Neural cell (in vitro differentiated cells): ENCODE measurements at regions not wholly inside any gene's neighbourhood (a gene's known extent, or its start where the extent isn't known, plus 50 kb on each side); places are given as distances from the start of the nearest gene placed in this dataset.

ENCODE experiments used
- H2AFZ ChIP-seq: fragments of 200-600, 300-800 bp; sonication (generic), shearing (Covaris generic); 2 replicates; pipeline ENCODE4 v1.6.0; 2014; ENCODE audit warnings: low read depth, mild to moderate bottlenecking, antibody characterized with exemption, low read length, moderate library complexity
- H3F3A ChIP-seq: fragments of 200-600 bp; shearing (Covaris generic); 2 replicates; pipeline ENCODE4 v1.6.1; 2016; ENCODE audit warnings: mild to moderate bottlenecking, moderate library complexity, mixed read lengths, antibody characterized with exemption, low read length; ENCODE audit not compliant: insufficient read depth, poor library complexity, severe bottlenecking
- H3K27ac ChIP-seq: fragments of 200-600, 300-800 bp; sonication (generic), shearing (Covaris generic); 2 replicates; pipeline ENCODE4 v1.5.1; 2014; ENCODE audit warnings: mild to moderate bottlenecking, low read length, moderate library complexity
- H3K27me3 ChIP-seq: fragments of 300-800, 200-600 bp; sonication (generic), shearing (Covaris generic); 2 replicates; pipeline ENCODE4 v1.6.0; 2014; ENCODE audit warnings: mild to moderate bottlenecking, low read depth, low read length, moderate library complexity; ENCODE audit not compliant: insufficient read depth
- H3K36me3 ChIP-seq: fragments of 300-800, 200-600 bp; sonication (generic), shearing (Covaris generic); 2 replicates; pipeline ENCODE4 v1.5.1; 2014; ENCODE audit warnings: mild to moderate bottlenecking, antibody characterized with exemption, low read length, moderate library complexity; ENCODE audit not compliant: insufficient read depth
- H3K4me2 ChIP-seq: fragments of 300-800, 200-600 bp; sonication (generic), shearing (Covaris generic); 2 replicates; pipeline ENCODE4 v1.6.0; 2014; ENCODE audit warnings: mild to moderate bottlenecking, low read length
- H3K4me3 ChIP-seq: fragments of 300-800, 200-600 bp; sonication (generic), shearing (Covaris generic); 2 replicates; pipeline ENCODE4 v1.5.1; 2014; ENCODE audit warnings: mild to moderate bottlenecking, low read length, moderate library complexity
- H3K79me2 ChIP-seq: fragments of 200-600 bp; shearing (Covaris generic); replicated peaks from 2 replicates; pipeline ENCODE4 v1.6.0; 2014; ENCODE audit warnings: mild to moderate bottlenecking, low read length, moderate library complexity; ENCODE audit not compliant: insufficient read depth
- H3K9ac ChIP-seq: fragments of 300-800, 200-600 bp; sonication (generic), shearing (Covaris generic); 2 replicates; pipeline ENCODE4 v1.6.1; 2016; ENCODE audit warnings: mild to moderate bottlenecking, low read length, mixed read lengths
- H3K9me2 ChIP-seq: fragments of 200-600 bp; shearing (Covaris generic); 2 replicates; pipeline ENCODE4 v1.6.1; 2016; ENCODE audit warnings: mild to moderate bottlenecking, low read length, mixed read lengths; ENCODE audit not compliant: insufficient read depth
- H3K9me3 ChIP-seq: fragments of 200-600, 300-800 bp; sonication (generic), shearing (Covaris generic); 2 replicates; pipeline ENCODE4 v1.6.1; 2016; ENCODE audit warnings: mild to moderate bottlenecking, mixed run types, low read length, moderate library complexity, mixed read lengths
- H4K20me1 ChIP-seq: fragments of 200-600 bp; shearing (Covaris generic); 2 replicates; pipeline ENCODE4 v1.6.1; 2016; ENCODE audit warnings: mild to moderate bottlenecking, mixed run types; ENCODE audit not compliant: insufficient read depth
- CTCF ChIP-seq: fragments of 450-650 bp; IDR thresholded peaks from 2 replicates; pipeline ENCODE4 v1.5.1; 2014; ENCODE audit warnings: antibody characterized with exemption, mild to moderate bottlenecking, moderate library complexity; ENCODE audit not compliant: poor library complexity, severe bottlenecking
- EP300 ChIP-seq: fragments of 450-650 bp; conservative IDR thresholded peaks from 2 replicates; pipeline ENCODE4 v1.6.1; 2014; ENCODE audit warnings: antibody characterized with exemption, mild to moderate bottlenecking, moderate library complexity; ENCODE audit not compliant: poor library complexity, severe bottlenecking
- EZH2 ChIP-seq: fragments of 200-600, 300-800 bp; shearing (Covaris generic), sonication (generic); IDR thresholded peaks from 2 replicates; pipeline ENCODE4 v1.6.1; 2014; ENCODE audit warnings: antibody characterized with exemption, low read length, borderline replicate concordance, mild to moderate bottlenecking; ENCODE audit not compliant: insufficient read depth, poor library complexity, severe bottlenecking
- MXI1 ChIP-seq: fragments of 450-650 bp; conservative IDR thresholded peaks from 2 replicates; pipeline ENCODE4 v1.6.1; 2014; ENCODE audit warnings: antibody characterized with exemption, mild to moderate bottlenecking; ENCODE audit not compliant: poor library complexity, severe bottlenecking
- POLR2AphosphoS5 ChIP-seq: IDR thresholded peaks from 2 replicates; pipeline ENCODE4 v1.6.1; 2012
- RAD21 ChIP-seq: fragments of 450-650 bp; conservative IDR thresholded peaks from 2 replicates; pipeline ENCODE4 v1.6.1; 2014; ENCODE audit warnings: antibody characterized with exemption, mild to moderate bottlenecking, moderate library complexity
- REST ChIP-seq: IDR thresholded peaks from 2 replicates; pipeline ENCODE4 v1.6.1; 2012; ENCODE audit warnings: borderline replicate concordance
- SMC3 ChIP-seq: fragments of 450-650 bp; conservative IDR thresholded peaks from 2 replicates; pipeline ENCODE4 v1.6.1; 2014; ENCODE audit warnings: antibody characterized with exemption, mild to moderate bottlenecking, moderate library complexity; ENCODE audit not compliant: poor library complexity
- TAF1 ChIP-seq: IDR thresholded peaks from 2 replicates; pipeline ENCODE4 v1.6.1; 2012; ENCODE audit warnings: low read depth

DNA sequence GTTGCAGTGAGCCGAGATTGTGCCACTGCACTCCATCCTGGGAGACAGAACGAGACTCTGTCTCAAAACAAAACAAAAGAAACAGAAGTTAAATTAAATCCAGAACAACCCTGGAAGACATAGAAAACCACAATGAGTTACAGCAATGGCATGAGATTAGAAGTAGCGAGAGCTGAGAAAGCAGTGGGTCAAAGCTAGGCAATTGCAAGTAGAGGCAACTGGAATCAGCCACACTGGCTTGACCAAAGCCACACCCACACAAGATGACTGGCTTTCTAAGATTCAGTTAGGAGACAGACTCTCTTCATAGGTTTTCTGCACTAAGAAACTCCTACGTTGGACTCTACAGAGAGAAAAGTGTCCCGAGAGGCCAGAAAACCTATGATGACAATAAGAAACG, 443.0 kb downstream of the GPM6A start:
- TF ChIP-seq MXI1 (no peak), CTCF (no peak), EZH2 (no peak), RAD21 (no peak), TAF1 (no peak), EP300 (no peak), POLR2AphosphoS5 (no peak)
- Histone ChIP-seq H3K9me3 (no peaks in the 10 kb centered on the region), H3K9ac (no peak overlapping the region), H3K27me3 (no peaks in the 10 kb centered on the region), H4K20me1 (no peaks in the 10 kb centered on the region), H3K4me2 (no peak overlapping the region), H3K27ac (no peak overlapping the region), H3K9me2 (no peaks in the 10 kb centered on the region), H3K4me3 (no peak overlapping the region), H3K36me3 (no peaks in the 10 kb centered on the region), H2AFZ (no peak overlapping the region), H3K79me2 (no peaks in the 10 kb centered on the region), H3F3A (no peaks in the 10 kb centered on the region)

GRCh38 chr4:175371091-175371490, 441.0 kb downstream of the GPM6A start:
- Histone ChIP-seq H3K9me3 (no peaks in the 10 kb centered on the region), H3K27me3 (no peaks in the 10 kb centered on the region), H3K9ac (no peak overlapping the region), H3K36me3 (no peaks in the 10 kb centered on the region), H4K20me1 (no peaks in the 10 kb centered on the region), H3K9me2 (no peaks in the 10 kb centered on the region), H2AFZ (no peak overlapping the region), H3K4me3 (no peak overlapping the region), H3K4me2 (no peak overlapping the region), H3F3A (no peaks in the 10 kb centered on the region), H3K27ac (no peak overlapping the region), H3K79me2 (no peaks in the 10 kb centered on the region)
- TF ChIP-seq RAD21 (no peak), TAF1 (no peak), REST (no peak), SMC3 (no peak), CTCF (no peak), EZH2 (no peak), EP300 (no peak), POLR2AphosphoS5 (no peak)
